ENCODE measurements at regions not wholly inside any gene's neighbourhood (a gene's known extent, or its start where the extent isn't known, plus 50 kb on each side); places are given as distances from the start of the nearest gene placed in this dataset.
A peak's percentile ranks its signal among the peaks of the same experiment; 100 is the strongest.

DNA sequence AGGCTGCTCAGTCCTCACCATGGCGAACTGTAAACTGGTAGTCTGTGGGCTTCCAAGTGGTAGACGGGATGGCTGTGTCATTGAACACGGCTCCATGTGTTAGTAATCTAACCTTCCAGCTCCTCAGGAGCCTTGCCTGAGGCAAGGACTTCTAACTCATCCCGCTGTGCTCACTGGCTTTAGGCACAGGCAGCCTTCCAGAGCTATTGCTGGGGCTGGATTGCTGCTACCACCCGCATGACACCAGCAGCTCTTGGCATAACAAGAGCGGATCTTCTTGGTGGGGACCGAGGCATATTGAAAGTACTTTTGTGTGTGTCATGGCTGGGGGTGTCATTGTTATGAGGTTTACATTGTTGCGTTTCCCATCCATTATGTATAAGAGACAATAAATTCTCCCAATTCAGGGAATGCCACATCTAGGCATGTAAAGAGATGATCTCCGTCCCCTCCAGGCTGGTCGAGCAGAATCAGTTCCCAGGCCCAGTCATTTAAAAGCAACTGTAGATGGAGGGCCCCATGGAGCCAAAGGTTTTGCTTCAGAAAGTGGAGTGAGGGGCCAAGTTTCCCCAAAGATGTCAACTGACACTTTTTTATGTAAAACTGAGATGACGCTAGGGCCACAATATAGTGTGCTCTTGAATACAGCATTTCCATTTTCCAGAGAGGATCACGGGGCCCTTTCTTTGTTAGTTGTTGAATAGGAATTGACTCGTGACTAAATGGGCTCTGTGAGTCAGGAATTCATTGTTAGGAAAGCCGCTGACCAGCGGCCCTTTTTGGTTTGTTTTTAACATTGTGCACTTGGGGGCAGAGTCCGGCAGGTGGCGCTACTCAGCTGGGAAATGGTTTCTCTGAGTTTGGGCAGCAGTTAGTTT, 759.5 kb downstream of the TAF11L14 start:
- TF ChIP-seq, protein P1, sequence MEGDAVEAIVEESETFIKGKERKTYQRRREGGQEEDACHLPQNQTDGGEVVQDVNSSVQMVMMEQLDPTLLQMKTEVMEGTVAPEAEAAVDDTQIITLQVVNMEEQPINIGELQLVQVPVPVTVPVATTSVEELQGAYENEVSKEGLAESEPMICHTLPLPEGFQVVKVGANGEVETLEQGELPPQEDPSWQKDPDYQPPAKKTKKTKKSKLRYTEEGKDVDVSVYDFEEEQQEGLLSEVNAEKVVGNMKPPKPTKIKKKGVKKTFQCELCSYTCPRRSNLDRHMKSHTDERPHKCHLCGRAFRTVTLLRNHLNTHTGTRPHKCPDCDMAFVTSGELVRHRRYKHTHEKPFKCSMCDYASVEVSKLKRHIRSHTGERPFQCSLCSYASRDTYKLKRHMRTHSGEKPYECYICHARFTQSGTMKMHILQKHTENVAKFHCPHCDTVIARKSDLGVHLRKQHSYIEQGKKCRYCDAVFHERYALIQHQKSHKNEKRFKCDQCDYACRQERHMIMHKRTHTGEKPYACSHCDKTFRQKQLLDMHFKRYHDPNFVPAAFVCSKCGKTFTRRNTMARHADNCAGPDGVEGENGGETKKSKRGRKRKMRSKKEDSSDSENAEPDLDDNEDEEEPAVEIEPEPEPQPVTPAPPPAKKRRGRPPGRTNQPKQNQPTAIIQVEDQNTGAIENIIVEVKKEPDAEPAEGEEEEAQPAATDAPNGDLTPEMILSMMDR (IDR thresholded peaks at IDR 0.05): peak in 4 of 6 experiments; percentile 28 to 63 (median 42)
- TF ChIP-seq POLR2A (IDR thresholded peaks at IDR 0.05): no peak

All from Peyer's patch (tissue), 4 donors.